ENCODE measurements at regions not wholly inside any gene's neighbourhood (a gene's known extent, or its start where the extent isn't known, plus 50 kb on each side); places are given as distances from the start of the nearest gene placed in this dataset.
"Not testable (repeated sequence)": the region's sequence is repeated elsewhere in the genome, so short reads cannot be mapped to it uniquely, and the experiment has no call there.

DNA sequence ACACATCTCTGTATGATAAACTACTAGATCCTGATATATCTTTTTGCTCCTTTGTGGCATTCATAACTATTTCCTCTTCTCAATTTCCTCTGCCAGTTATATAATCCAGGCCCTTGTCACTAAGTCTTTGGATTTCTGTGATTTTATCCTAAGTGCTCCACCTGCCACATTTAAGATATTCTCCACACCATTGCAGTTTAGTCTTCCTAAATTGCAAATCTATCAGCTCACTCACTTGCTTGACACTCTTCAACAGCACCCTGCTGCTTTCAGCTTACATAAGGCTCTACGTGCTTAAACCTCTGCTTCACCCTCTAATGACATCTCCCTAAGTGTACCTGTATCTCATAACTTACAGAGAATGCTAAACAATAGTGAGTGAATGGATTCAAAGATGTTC lies 1032.2 kb upstream of the SEL1L start:
- DNase-seq (ENCODE audit: low spot score) = no peak

DNA sequence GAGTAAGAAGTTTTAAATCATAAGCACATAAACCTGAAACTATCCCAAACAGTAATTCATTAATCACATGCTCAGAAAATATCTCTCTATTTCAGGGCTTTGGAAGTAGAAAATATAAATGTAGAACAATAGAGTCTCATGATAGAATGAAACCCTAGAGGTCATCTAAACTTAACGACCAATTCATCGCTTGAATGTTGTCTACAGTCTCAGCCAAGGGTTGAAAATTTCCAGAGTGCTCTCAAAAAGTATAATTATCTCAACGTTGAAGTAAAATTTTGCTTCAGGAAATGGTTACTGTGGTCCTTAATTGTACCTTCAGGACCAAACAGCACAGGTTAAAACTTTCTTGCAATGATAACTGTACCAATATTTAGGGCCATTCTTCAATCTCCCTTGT lies 1053.6 kb upstream of the SEL1L start:
- DNase-seq (ENCODE audit: low spot score) = no peak

DNA sequence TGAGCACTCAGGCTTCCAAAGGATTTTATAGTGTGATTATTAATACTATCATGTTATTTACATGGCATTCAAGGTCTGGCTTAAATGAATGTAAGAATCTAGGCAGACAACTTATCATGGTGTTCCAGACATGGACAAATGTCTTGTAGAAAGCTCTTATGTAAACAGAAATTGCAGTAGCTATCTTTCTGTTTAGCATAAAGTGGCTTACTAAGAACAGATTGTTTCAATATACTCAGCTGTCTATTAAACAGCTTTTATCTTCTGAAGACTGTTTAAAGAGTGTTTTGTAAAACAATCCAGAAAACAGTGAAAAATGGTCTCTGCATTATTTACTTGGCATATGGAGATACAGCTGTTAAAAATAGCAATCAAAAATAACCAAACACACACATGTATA lies 1061.8 kb upstream of the SEL1L start:
- DNase-seq (ENCODE audit: low spot score) = no peak

DNA sequence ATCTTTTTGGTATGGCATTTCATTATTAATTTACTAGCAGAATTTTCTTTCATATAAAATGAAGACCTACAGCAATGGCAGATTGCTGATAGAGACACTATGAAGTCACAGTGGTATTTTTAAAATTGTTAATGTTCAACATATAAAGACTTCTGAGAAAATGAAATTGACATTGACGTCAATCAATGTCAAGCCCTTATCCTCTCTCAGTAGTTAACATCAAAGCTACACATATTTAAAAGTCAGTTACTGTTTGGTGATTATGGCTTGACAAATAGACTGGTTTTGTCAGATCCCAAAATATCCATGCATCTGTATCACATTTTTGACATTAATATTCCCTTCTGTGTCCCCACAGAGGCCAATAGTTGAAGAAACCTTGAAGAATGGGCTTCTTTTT lies 1069.1 kb upstream of the SEL1L start:
- no peak for DNase-seq (ENCODE audit: low spot score)

DNA sequence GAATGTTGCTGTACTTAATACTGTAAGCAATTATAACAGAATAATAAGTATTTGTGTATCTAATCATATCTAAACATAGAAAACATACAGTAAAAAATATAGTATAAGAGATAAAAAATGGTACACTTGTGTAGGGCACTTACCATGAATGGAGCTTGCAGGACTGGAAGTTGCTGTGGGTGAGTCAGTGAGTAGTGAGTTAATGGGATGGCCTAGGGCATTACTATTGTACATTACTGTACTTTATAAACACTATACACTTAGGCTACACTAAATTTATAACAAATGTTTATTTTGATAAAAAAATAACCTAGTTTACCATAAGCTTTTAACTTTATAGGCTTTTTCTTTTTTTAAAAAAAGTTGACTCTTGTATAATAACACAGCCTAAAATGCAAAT lies 1071.2 kb upstream of the SEL1L start:
- DNase-seq (ENCODE audit: low spot score) = no peak

DNA sequence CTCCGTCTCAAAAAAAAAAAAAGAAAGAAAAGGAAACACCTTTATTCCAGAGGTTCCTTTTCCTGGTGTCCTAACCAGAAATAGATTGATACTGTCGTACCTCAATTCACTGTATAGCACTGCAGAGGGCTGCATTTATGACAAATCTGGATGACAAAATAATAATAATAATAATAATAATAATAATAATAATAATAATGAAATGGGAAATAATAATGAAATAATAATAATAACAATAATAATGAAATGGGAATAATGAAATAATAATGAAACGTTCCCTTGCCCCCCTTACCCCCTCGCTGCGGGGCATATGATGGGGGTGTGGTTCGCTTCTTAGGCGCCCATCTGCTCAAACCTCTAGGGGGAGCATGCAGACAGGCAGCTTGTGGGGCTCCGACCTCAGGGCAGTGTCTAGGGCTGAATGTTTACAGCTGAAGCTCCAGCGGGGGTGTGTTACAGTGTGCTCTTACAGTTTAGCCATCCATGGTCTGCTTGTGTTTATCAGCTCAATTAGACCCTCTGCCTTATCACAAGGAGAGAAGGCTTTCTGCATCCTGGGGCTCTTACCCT lies 1088.3 kb upstream of the SEL1L start:
- no peak for DNase-seq (ENCODE audit: low spot score)

DNA sequence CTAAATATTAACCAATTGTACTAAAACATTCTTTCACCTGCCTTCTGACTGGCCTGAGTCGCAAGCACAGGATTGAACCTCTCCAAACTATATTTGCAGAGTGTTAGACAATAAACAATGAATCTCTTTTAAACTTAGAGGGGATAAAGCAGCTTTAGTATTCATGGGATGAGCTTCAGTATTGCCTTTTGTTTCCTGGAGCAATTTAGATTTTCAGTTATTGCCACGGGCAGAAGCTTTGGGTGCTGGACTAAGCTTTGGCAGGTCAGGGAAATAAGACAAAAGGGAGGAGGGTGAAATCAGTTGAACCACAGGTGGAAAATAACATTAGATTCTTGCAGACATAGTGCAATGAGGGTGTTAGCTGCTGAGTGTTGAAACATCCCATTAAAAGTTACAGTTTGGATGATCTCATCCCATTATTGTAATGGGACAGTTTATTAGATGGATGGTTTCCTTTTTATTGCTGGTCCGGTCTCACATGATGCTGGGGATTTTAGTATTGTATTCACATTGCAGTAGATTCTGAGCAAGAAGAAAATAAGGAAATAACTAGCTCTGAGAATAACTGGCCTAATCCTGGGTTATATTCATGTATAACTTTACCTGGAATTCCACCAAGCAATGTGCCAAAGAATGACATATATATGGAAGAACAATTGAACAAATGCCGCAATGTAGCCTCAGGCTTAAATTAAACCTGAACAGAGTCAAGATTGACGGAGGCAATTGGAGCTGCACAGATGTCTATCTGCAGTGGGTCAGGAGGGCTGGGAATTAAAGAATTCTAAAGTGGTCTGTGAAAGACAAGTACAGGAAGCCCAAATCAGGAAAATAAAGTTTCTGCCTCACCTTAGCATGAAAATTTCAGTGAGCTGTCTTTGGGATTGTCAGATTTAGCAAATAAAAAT lies 1092.8 kb upstream of the SEL1L start:
- DNase-seq (ENCODE audit: low spot score) = no peak

DNA sequence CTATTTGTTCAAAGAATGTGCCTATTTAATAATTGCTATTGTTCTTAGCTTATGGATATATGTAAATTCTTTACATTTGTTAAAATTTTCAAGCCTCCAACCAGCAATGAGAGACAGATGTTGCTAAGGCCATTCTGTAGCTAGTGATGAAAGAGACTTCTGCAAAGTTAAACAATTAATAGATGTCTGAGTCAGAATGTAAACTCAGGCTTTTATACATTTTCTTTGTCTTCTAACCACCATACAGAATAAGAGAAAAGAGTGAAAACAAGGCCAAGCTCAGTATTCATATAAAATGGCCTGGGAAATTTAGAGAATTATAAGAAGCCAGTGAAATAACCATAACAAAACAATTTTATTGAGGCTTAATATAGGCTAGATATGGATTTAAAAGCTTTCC lies 1102.3 kb upstream of the SEL1L start:
- DNase-seq (ENCODE audit: low spot score) = no peak

DNA sequence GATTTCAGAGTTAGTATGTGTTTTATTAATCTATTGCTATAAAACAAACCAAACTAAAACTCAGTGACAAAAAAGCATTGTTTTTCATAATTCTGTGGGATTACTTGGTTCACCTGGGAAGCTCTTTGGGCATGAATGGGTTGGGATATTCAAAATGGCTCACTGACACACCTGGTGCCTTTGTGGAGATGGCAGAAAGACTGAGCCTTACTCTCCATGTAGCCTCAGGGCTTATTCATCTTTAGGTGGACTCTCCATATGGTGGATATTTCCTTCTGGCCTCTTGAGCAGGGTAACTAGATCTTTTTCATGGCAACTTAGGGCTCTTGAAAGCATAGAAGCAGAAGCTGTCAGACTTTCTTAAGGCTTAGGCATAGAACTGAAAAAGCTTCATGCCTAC lies 1102.8 kb upstream of the SEL1L start:
- no peak for DNase-seq (ENCODE audit: low spot score)

DNA sequence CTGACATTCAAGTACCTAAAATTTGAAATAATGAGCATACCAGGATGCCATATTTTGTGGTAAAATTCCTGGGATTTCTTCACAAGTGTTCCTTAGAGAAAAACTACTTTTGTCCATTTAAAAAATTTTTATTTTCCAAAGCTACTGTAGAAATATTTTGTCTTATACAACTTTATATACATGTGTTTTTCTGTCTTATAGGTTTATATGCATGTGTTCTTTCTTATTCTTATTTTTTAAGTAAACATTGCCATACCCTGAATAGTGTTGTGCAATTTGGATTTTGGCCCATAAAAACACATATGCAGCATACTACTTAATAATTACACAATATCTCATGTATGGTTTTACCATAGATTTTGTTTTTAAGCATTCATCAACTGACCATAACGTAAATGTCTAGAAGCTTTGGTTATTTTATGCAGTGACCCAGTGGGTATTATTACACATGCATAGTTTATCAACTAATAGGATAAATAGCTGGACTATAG lies 1107.4 kb upstream of the SEL1L start:
- DNase-seq (ENCODE audit: low spot score) = no peak

DNA sequence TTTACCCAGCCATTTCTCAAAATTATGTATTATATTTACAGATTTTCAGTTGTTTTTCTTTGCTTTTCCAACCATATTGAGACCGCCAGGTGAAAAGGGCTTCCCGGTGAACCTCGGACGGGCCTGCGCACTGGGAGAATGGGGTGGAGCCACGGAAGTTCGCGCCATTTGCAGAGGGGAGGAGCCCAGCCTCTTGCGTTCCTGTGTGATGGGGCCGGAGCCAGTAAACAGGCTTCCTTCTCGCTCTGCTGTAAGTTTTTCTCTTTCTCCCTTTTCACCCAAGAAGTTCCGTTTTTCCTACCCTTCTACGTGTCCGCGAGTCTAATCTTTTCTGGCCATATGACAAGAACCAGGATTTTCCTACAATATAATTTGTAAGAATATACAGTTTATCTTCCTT lies 1108.8 kb upstream of the SEL1L start:
- DNase-seq (ENCODE audit: low spot score) = no peak

DNA sequence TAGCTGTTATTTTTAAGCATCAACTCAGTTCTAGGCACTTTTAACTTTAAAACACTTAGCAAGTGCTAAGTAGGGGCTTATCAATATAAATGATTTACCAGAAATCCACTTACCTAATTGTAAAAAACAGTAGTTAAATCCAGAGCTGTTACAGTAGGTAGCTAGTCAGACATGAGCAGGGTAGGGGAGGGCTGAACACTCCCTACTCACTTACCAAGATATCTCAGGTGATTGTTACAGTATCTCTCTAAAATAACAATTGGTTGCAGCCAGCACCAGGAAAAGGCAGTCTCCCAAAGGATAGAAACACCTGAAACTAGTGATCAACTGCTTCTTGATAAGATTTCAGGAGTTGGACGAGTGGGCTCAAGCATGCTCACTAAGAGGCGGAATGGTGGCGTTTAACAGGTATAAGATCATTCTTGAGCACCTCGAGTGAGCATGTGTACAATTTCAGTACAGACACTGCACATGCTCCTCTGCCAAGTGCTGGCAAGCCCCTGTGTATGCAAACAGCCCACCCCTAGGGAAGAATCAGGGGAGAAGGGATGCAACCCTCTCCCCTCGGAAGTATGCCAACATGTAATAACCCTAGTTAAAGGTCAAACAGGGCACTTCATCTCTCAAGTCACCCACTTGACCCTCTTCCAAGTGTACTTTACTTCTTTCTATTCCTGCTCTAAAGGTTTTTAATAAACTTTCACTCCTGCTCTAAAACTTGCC lies 1113.6 kb upstream of the SEL1L start:
- no peak for DNase-seq (ENCODE audit: low spot score)

DNA sequence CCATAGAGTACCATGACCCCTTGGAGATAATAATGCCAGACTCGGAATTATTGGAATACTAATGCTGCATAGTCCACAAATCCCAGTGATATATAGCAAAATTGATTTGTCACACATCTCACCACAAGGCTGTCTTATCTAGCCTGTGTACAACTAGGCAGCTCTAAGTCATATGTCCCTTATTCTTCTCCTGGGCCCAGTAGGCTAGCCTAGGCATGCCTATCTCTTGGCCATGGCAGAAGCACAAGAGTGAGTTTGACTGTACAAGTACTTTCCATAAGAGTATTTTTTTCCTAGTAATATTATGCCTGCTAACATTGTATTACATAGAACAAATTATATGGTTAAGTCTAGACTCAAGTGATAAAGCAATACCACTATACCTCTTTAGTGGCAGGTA lies 1122.1 kb upstream of the SEL1L start:
- no peak for DNase-seq (ENCODE audit: low spot score)

DNA sequence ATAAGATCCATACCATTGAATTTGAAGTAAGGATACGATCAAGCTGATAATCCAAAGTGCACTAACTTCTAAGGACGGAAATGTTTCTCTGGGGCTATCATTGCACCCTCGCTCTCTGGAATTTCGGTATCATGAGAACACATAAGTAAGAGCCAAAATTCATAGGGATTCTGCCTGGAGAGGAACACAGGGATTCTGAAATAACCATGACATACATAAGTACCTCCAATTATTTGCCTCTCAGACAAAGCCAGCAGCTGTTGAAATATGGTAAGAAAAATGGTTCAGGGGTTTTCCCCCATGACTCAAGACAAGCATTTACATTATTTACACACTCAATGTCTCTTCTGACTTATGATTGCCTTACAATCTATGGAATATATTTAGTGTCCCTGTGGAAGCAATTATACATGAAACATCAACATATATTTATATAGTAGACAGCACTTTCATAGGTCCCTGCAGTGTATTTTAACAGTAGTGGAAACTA lies 1123.6 kb upstream of the SEL1L start:
- no peak for DNase-seq (ENCODE audit: low spot score)

DNA sequence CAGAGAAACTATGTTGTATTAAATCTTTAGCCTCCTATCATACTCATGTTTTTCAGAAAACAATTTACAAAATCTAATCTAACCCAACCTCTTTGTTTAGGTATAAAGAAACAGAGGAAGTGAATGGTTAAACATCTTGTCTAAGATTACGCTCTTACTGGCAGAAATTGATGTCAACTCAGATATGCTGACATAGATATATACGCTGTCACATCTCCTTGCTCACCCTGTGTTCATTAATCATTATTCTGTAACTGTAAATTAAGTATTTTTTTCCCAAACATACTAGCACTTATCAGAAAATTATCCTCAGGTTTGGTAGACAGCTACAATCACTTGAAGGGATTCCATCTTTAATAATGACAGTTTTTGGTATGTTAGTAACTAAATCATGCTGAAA lies 1127.6 kb upstream of the SEL1L start:
- DNase-seq (ENCODE audit: low spot score) = no peak

DNA sequence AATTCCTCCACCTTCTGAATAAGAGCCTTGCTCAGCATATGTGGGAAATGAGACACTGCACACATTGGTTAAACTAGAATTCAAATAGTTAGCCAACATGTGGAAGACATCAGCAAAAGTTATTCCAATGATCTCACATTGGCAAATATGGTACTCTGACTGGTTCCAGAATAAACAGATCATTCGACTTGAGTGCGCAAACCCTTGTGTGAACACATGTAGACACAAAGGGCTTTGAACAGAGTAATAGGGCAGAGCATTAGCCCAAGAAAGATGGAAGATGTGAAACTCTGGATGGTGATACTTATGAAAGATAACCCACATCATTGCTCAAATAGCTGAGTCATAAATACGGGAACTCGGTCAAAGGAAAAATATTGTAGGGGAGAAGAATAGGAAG lies 1133.4 kb upstream of the SEL1L start:
- DNase-seq (ENCODE audit: low spot score) = no peak

DNA sequence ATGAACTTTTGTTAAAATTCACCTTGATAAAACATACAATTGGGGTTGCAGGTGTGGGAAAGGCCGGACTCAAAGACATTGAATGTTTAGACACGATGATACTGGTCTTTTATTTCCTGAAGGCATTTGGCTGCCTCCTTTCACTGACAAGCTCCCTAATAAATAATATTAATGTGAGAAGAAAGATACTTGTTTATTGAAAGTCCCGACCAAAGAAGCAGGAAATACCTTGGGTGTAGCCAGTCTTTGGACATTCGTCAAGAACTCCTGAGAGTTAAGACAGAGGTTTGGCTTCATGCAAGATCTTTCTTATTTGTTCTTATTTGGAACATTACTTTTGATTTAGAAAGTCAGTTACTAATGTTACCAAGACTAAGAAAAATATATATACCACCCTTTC lies 1133.8 kb upstream of the SEL1L start:
- DNase-seq (ENCODE audit: low spot score) = no peak

DNA sequence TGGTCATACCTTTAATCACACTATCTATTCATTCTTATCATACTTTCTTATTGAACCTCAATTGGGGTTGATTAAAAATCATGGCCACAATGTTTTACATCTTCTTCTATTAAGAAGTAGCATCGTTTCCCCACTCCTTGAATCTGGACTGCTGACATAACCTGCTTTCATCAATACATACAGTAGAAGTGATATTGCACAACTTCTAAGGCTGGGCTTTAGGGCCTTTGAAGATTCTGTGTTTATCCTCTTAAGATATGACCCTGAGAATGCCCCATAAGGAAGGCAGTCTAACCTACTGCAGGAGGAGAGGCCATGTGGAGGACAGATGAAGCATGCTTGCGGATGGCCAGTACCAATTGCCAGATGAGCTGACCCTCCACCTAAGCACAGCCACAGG lies 1142.8 kb upstream of the SEL1L start:
- DNase-seq (ENCODE audit: low spot score) = no peak

DNA sequence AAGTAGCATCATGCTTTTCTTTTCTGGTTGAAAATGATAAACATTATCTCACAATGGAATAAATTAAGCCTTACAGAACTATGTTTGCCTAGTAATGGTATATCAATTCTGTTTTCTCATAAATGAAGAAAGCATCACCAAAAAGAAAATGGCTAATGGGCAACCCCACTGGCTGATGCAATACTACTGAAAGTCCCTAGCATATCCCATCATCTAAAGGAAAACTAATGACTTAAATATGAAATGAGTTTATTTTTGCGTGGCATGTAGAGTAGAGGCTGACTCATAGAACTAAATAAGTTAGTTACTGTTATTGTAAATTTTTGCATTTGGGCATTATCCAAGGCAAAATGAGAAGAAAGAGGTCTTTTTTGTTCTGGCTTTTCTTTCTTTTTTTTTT lies 1156.3 kb upstream of the SEL1L start:
- no peak for DNase-seq (ENCODE audit: low spot score)

DNA sequence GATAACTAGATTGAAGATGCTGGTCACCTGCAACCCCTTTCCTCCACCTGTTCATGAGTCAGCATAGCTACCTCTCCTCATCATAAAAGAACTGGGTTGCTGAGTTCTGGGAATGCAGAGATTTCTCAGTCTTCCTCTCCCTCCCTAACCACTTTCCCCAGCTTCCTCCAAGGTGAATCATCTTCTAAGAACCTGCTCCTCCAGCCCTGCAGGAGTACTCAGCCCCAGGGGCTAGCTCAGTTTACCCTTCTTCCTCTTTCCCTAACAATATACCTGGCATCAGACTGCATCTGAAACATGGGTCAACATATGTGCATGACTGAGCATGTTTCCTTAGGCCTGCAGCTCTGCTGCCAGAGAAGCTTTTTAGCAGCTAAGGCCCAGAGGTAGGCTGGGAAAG lies 1157.5 kb upstream of the SEL1L start:
- not testable (repeated sequence) for DNase-seq (ENCODE audit: low spot score)

DNA sequence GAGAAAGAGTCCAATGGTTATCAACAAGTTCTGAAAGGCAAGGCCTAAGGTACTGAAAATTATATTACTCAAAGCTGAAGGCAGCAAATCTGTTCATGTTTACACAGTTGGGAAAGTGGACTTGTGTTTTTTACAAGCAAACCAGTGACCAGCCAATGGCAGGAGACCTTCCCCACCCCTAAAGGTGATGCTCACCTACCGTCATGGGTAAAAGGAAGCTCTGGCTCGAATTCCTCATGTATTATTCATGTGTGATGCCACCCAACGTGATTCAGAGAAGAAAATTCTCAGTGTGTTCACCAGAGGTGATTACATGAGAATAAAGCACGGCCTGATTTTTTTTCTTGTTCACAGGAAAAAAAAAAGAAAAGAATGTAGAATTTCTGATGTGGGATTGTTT lies 1161.2 kb upstream of the SEL1L start:
- DNase-seq (ENCODE audit: low spot score) = no peak

DNA sequence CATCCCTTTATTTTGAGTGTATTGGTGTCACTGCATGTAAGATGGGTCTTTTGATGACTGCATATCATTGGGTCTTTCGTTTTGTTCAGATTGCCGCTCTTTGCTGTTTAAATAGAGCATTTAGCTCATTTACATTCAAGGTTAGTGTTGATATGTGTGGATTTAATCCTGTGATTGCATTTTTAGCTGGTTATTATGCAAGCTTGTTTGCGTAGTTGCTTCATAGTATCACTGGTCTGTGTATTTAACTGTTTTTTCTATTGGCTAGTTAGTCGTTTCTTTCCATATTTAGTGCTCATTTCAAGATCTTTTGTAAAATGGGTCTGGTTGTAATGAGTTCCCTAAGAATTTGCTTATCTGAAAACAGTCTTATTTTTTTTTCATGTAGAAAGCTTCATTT lies 1170.6 kb upstream of the SEL1L start:
- no peak for DNase-seq (ENCODE audit: low spot score)
